ENCODE measurements at regions not wholly inside any gene's neighbourhood (a gene's known extent, or its start where the extent isn't known, plus 50 kb on each side); places are given as distances from the start of the nearest gene placed in this dataset.

DNA sequence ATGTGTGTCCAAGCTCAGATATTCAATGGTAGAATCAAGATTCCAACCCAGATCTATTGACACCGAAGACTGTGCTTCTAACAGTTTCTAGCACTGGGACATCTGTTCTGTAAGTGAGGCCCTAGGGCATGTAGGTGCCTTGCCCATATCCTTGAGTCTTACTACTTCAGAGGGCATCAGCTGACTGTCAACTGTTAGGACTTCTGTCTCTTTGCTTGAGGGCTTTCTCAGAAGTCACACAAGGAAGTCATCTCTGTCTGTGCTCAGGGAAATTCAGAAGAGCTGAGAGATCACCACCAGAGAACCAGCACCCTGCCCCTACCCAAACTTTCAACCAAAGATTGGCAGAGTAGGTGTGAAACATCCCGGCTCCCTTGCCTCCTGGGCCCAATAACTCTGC is 403.6 kb upstream of the PROK2 start:
- no peaks in the 10 kb centered on the region for H3K9me2 ChIP-seq (ENCODE audit: insufficient read depth)
- BruUV-seq (replicated peaks): no TSS peak
- H4K20me1 ChIP-seq (ENCODE audit: insufficient read depth): no peaks in the 10 kb centered on the region
- ChIA-PET CTCF (no interaction called here), POLR2A (ENCODE audit: unreplicated experiment) (no interaction called here)
- no peaks in the 10 kb centered on the region for H3F3A ChIP-seq (ENCODE audit: insufficient read depth, low read depth)
- H3K27me3 ChIP-seq (ENCODE audit: insufficient read depth, low read depth): peaks cover 8% of the 10 kb centered on the region; the same call in 1 of the 2 replicates
- H3K4me1 ChIP-seq (replicated peaks; ENCODE audit: insufficient read depth): no peaks in the 10 kb centered on the region
- no peaks in the 10 kb centered on the region for H3K79me2 ChIP-seq (ENCODE audit: low read depth)
- DNase-seq: no peak
- H3K4me2 ChIP-seq: no peak overlapping the region
- H3K27ac ChIP-seq: no peak overlapping the region
- H3K9me3 ChIP-seq (ENCODE audit: insufficient read depth, low read depth): no peaks in the 10 kb centered on the region
- intact Hi-C loops (cut with micrococcal nuclease; ENCODE audit: unreplicated experiment): no loop called here
- H3K4me3 ChIP-seq: no peak overlapping the region
- TF ChIP-seq EZH2 (IDR thresholded peaks at IDR 0.05; ENCODE audit: low read depth): no peak
- TF ChIP-seq, protein P1, sequence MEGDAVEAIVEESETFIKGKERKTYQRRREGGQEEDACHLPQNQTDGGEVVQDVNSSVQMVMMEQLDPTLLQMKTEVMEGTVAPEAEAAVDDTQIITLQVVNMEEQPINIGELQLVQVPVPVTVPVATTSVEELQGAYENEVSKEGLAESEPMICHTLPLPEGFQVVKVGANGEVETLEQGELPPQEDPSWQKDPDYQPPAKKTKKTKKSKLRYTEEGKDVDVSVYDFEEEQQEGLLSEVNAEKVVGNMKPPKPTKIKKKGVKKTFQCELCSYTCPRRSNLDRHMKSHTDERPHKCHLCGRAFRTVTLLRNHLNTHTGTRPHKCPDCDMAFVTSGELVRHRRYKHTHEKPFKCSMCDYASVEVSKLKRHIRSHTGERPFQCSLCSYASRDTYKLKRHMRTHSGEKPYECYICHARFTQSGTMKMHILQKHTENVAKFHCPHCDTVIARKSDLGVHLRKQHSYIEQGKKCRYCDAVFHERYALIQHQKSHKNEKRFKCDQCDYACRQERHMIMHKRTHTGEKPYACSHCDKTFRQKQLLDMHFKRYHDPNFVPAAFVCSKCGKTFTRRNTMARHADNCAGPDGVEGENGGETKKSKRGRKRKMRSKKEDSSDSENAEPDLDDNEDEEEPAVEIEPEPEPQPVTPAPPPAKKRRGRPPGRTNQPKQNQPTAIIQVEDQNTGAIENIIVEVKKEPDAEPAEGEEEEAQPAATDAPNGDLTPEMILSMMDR (conservative IDR thresholded peaks at IDR 0.05): no peak
- H2AFZ ChIP-seq: no peak overlapping the region
- H3K36me3 ChIP-seq (ENCODE audit: low read depth): no peaks in the 10 kb centered on the region

DNA sequence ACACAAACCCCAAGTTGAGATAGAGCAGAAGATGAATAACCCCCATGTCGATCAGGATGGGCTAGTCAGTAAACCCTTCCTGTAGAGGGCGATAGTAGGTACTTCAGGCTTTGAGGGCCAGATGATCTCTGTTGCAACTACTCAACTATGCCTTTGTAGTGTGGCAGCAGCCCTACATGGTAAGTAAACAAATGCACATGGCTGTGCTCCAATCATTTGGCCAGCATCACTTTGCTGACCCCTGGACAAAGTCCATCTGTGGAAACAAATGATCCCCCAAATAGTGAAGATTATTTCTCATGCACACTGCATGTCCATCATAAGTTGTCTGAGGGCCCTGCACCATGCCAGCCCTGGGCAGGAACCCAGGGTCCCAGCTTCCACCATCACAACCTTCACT is 402.2 kb upstream of the PROK2 start:
- no peaks in the 10 kb centered on the region for H3K36me3 ChIP-seq (ENCODE audit: low read depth)
- H3K9me3 ChIP-seq (ENCODE audit: insufficient read depth, low read depth): no peaks in the 10 kb centered on the region
- intact Hi-C loops (cut with micrococcal nuclease; ENCODE audit: unreplicated experiment): no loop called here
- no peak overlapping the region for H2AFZ ChIP-seq
- H3K79me2 ChIP-seq (ENCODE audit: low read depth): no peaks in the 10 kb centered on the region
- no peak overlapping the region for H3K4me2 ChIP-seq
- POLR2A ChIA-PET (ENCODE audit: unreplicated experiment): no interaction called here
- no peaks in the 10 kb centered on the region for H3K4me1 ChIP-seq (replicated peaks; ENCODE audit: insufficient read depth)
- no TSS peak for BruUV-seq (replicated peaks)
- no peak overlapping the region for H3K4me3 ChIP-seq
- no peaks in the 10 kb centered on the region for H4K20me1 ChIP-seq (ENCODE audit: insufficient read depth)
- TF ChIP-seq EZH2 (IDR thresholded peaks at IDR 0.05; ENCODE audit: low read depth): no peak
- TF ChIP-seq, protein P1 (conservative IDR thresholded peaks at IDR 0.05): no peak
- H3K27me3 ChIP-seq (ENCODE audit: insufficient read depth, low read depth): peaks cover 15% of the 10 kb centered on the region
- no peak for DNase-seq
- H3K27ac ChIP-seq: no peak overlapping the region
- CTCF ChIA-PET: no interaction called here
- H3F3A ChIP-seq (ENCODE audit: insufficient read depth, low read depth): no peaks in the 10 kb centered on the region
- no peaks in the 10 kb centered on the region for H3K9me2 ChIP-seq (ENCODE audit: insufficient read depth)

DNA sequence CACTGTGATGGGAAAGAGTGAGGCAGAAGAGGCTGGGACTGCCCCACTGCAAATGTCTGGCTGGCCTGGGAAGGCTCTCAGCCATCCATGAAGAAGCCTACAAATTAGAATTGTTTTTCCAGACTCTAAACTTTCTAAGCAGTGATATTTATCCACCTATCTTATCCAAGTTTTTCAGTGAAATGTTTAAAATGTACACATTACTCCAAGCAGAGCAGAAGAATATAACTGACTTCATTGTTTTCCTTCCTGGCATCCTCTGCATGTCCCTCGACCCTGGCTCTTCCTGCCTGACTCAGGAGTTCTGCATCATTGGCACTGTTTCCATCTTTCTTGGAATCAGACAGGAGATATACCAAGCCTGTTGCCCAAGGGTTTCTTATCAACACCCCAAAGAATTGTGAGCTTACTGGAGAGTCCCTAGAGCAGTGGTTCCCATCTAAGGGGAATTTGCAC is 401.5 kb upstream of the PROK2 start:
- BruUV-seq (replicated peaks): no TSS peak
- Histone ChIP-seq H3K79me2 (ENCODE audit: low read depth) (no peaks in the 10 kb centered on the region), H3K36me3 (ENCODE audit: low read depth) (no peaks in the 10 kb centered on the region), H4K20me1 (ENCODE audit: insufficient read depth) (no peaks in the 10 kb centered on the region), H3K9me2 (ENCODE audit: insufficient read depth) (no peaks in the 10 kb centered on the region), H3K4me2 (no peak overlapping the region), H2AFZ (no peak overlapping the region), H3K4me1 (replicated peaks; ENCODE audit: insufficient read depth) (no peaks in the 10 kb centered on the region), H3K4me3 (no peak overlapping the region), H3F3A (ENCODE audit: insufficient read depth, low read depth) (no peaks in the 10 kb centered on the region), H3K9me3 (ENCODE audit: insufficient read depth, low read depth) (no peaks in the 10 kb centered on the region), H3K27me3 (ENCODE audit: insufficient read depth, low read depth) (peaks cover 19% of the 10 kb centered on the region), H3K27ac (no peak overlapping the region)
- TF ChIP-seq EZH2 (IDR thresholded peaks at IDR 0.05; ENCODE audit: low read depth): no peak
- TF ChIP-seq, protein P1 (conservative IDR thresholded peaks at IDR 0.05): no peak
- intact Hi-C loops (cut with micrococcal nuclease; ENCODE audit: unreplicated experiment): no loop called here
- ChIA-PET CTCF (no interaction called here), POLR2A (ENCODE audit: unreplicated experiment) (no interaction called here)
- DNase-seq: no peak
